ENCODE measurements at regions not wholly inside any gene's neighbourhood (a gene's known extent, or its start where the extent isn't known, plus 50 kb on each side); places are given as distances from the start of the nearest gene placed in this dataset.

DNA sequence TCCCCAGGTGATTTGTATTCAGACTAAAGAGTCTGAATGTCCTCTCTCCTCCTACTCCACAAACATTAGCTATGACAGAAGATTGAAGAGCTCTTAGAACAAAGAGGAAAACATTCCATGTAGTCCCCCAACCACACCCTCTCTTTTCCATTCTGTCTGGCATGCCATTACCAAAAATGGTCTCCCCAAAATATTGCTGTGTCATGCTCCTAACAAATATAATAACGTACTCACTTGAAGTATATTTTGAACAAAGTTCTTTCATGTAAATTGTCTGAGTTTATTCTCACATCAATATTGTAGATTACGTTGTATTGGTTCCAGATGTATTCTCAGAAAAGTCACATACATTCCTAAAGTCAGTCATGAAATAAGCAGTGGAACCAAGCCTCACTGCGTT lies 467.3 kb upstream of the IRAK1BP1 start:
- no peak for TF ChIP-seq POLR2B (IDR thresholded peaks at IDR 0.05; ENCODE audit: low read depth, partially characterized antibody)
- TF ChIP-seq ETV5 (CRISPR knock-in tag; IDR thresholded peaks at IDR 0.05; ENCODE audit: low read depth) = no peak
- TF ChIP-seq MYC (IDR thresholded peaks at IDR 0.05; ENCODE audit: low read depth, low read length) = no peak
- no peak for TF ChIP-seq MYC (CRISPR knock-in tag; IDR thresholded peaks at IDR 0.05; ENCODE audit: borderline replicate concordance, low read depth)
- no peak for TF ChIP-seq TAF1 (IDR thresholded peaks at IDR 0.05; ENCODE audit: control insufficient read depth, extremely low read depth, insufficient read depth, low read length, severe bottlenecking)

Data from K562 (cell line).